ENCODE measurements at regions not wholly inside any gene's neighbourhood (a gene's known extent, or its start where the extent isn't known, plus 50 kb on each side); places are given as distances from the start of the nearest gene placed in this dataset.

GRCh38 chr6:91268941-91269340 lies 682.1 kb upstream of the MAP3K7 start:
- DNase-seq (ENCODE audit: low read depth in 1 of 2, low spot score in 2 of 2): no peak
- TF ChIP-seq PHF8 (conservative IDR thresholded peaks at IDR 0.05; ENCODE audit: low read depth, low read length): no peak
- no peak for TF ChIP-seq BCL11A (IDR thresholded peaks at IDR 0.05; ENCODE audit: low read depth in 2 of 2, low read length in 2 of 2)
- TF ChIP-seq FOSL1 (IDR thresholded peaks at IDR 0.05; ENCODE audit: insufficient read depth, low read depth, low read length): no peak
- no peak for TF ChIP-seq HDAC2 (IDR thresholded peaks at IDR 0.05; ENCODE audit: borderline replicate concordance in 1 of 2, low read depth in 2 of 2, low read length in 2 of 2)
- no peak for TF ChIP-seq BRCA1 (IDR thresholded peaks at IDR 0.05; ENCODE audit: low read depth, low read length)
- no peak for TF ChIP-seq YY1 (IDR thresholded peaks at IDR 0.05; ENCODE audit: low read depth, low read length)
- no peak for TF ChIP-seq KDM1A (IDR thresholded peaks at IDR 0.05; ENCODE audit: borderline replicate concordance, low read length)

More at GRCh38 chr6:91268941-91269340, 682.1 kb upstream of the MAP3K7 start:
- H3K4me2 ChIP-seq (ENCODE audit: insufficient read depth in 1 of 2, low read depth in 2 of 2, low read length in 2 of 2): no peak overlapping the region
- H4K91ac ChIP-seq (replicated peaks; ENCODE audit: insufficient read length, low read length): no peak overlapping the region
- H3K27ac ChIP-seq (ENCODE audit: low read depth, low read length): no peak overlapping the region
- no peak overlapping the region for H3K4ac ChIP-seq (replicated peaks; ENCODE audit: insufficient read length, low read depth, low read length)
- H3K14ac ChIP-seq (ENCODE audit: insufficient read length): no peak overlapping the region
- H3K4me1 ChIP-seq (replicated peaks in 1 of 4; ENCODE audit: control insufficient read depth in 3 of 4, insufficient read depth in 4 of 4, low read length in 3 of 4): no peaks in the 10 kb centered on the region; a peak in 1 of 7 replicates
- H4K20me1 ChIP-seq (replicated peaks in 1 of 2; ENCODE audit: control insufficient read depth in 1 of 2, insufficient read depth in 2 of 2, low read length in 2 of 2): no peaks in the 10 kb centered on the region
- H2BK15ac ChIP-seq (ENCODE audit: low read length): no peak overlapping the region
- 94% methylated on average over 2 of the region's 2 CpGs; no CpG with 5 or more reads in 1 of the 2 experiments for WGBS, 2 experiments (ENCODE audit: extremely low coverage in 1 of 2, insufficient coverage in 1 of 2, insufficient read length in 1 of 2, insufficient replicate concordance in 2 of 2, low coverage in 1 of 2, low lambda C conversion rate in 2 of 2, missing lambda C conversion rate in 1 of 2)
- no peak overlapping the region for H3K18ac ChIP-seq (ENCODE audit: extremely low read depth, low read length)
- H3K9me3 ChIP-seq (ENCODE audit: insufficient read depth in 2 of 2, low read depth in 1 of 2, low read length in 1 of 2): no peaks in the 10 kb centered on the region; a peak in 1 of 4 replicates
- no peak overlapping the region for H3K9ac ChIP-seq (replicated peaks in 1 of 4; ENCODE audit: extremely low read depth in 1 of 4, low read depth in 3 of 4, low read length in 3 of 4)
- no peaks in the 10 kb centered on the region; a peak in 1 of 7 replicates for H3K27me3 ChIP-seq (replicated peaks in 1 of 4; ENCODE audit: control insufficient read depth in 3 of 4, extremely low read depth in 1 of 4, insufficient read depth in 3 of 4, low read length in 3 of 4)
- H2AFZ ChIP-seq (ENCODE audit: low read length): no peak overlapping the region
- no peak overlapping the region for H2BK5ac ChIP-seq (ENCODE audit: low read depth, low read length)
- ChIA-PET POLR2A (ENCODE audit: partially characterized antibody) (no interaction called here), CTCF (ENCODE audit: partially characterized antibody) (interaction anchor here (0.9 kb wide), 1 partner anchor 209 kb away, joined by 3 read pairs; no protein-coding TSS in a partner anchor)
- H3K23me2 ChIP-seq (ENCODE audit: low read depth, low read length): no peaks in the 10 kb centered on the region
- H2BK20ac ChIP-seq (ENCODE audit: low read length): no peak overlapping the region
- FAIRE-seq: no peak
- no peaks in the 10 kb centered on the region for H3K36me3 ChIP-seq (ENCODE audit: control insufficient read depth in 2 of 4, insufficient read depth in 4 of 4, low read length in 3 of 4)
- H3K79me2 ChIP-seq (ENCODE audit: control insufficient read depth in 1 of 2, insufficient read depth in 2 of 2, low read length in 2 of 2): no peaks in the 10 kb centered on the region
- no peak overlapping the region for H3K4me3 ChIP-seq (ENCODE audit: extremely low read depth in 1 of 4, insufficient read depth in 2 of 4, low read depth in 3 of 4, low read length in 4 of 4)
- no peak overlapping the region for H2AK5ac ChIP-seq (ENCODE audit: low read depth, low read length)
- H3K79me1 ChIP-seq (ENCODE audit: low read depth, low read length): no peaks in the 10 kb centered on the region
- no peak overlapping the region for H3K23ac ChIP-seq (ENCODE audit: insufficient read length)
- no peak overlapping the region for H3K56ac ChIP-seq (replicated peaks; ENCODE audit: insufficient read length, low read depth, low read length)
- H4K5ac ChIP-seq (ENCODE audit: insufficient read length, low read depth, low read length): no peak overlapping the region
- H4K8ac ChIP-seq (ENCODE audit: extremely low read depth, insufficient read depth, low read length): no peak overlapping the region
- no peak overlapping the region for H2BK12ac ChIP-seq (ENCODE audit: low read depth, low read length)
- H2BK120ac ChIP-seq (replicated peaks; ENCODE audit: low read depth, low read length): no peak overlapping the region

Data from H1 (cell line).